ENCODE measurements at regions not wholly inside any gene's neighbourhood (a gene's known extent, or its start where the extent isn't known, plus 50 kb on each side); places are given as distances from the start of the nearest gene placed in this dataset.

DNA sequence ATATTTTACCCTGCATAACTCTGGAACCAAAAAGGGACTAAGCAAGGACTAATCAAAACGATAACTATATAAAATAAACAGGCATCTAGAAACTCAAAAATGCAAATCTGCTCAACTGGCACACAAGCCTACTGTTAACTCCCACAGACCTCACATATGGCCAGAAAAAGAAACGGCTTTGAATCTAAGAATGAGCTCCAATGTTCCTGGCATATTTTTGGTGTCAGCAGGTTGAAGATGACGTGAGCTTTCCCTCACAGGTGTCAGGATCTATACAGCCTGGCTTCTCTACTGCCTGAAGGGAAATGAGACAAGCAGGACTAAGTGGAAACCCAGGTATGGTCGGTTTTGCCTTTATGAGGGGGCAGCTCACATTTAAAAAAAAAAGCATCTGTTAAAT lies 120.1 kb upstream of the SPATA12 start:
- no peak overlapping the region for H3K4me3 ChIP-seq (replicated peaks; ENCODE audit: insufficient read depth, low read length)
- H3K27ac ChIP-seq (replicated peaks): no peak overlapping the region
- TF ChIP-seq GABPA (IDR thresholded peaks at IDR 0.05; ENCODE audit: low read depth): no peak
- TF ChIP-seq POLR2AphosphoS5 (IDR thresholded peaks at IDR 0.05; ENCODE audit: low read depth): no peak
- TF ChIP-seq REST (IDR thresholded peaks at IDR 0.05; ENCODE audit: insufficient replicate concordance, low read depth): no peak
- TF ChIP-seq, protein P1, sequence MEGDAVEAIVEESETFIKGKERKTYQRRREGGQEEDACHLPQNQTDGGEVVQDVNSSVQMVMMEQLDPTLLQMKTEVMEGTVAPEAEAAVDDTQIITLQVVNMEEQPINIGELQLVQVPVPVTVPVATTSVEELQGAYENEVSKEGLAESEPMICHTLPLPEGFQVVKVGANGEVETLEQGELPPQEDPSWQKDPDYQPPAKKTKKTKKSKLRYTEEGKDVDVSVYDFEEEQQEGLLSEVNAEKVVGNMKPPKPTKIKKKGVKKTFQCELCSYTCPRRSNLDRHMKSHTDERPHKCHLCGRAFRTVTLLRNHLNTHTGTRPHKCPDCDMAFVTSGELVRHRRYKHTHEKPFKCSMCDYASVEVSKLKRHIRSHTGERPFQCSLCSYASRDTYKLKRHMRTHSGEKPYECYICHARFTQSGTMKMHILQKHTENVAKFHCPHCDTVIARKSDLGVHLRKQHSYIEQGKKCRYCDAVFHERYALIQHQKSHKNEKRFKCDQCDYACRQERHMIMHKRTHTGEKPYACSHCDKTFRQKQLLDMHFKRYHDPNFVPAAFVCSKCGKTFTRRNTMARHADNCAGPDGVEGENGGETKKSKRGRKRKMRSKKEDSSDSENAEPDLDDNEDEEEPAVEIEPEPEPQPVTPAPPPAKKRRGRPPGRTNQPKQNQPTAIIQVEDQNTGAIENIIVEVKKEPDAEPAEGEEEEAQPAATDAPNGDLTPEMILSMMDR (IDR thresholded peaks at IDR 0.05; ENCODE audit: insufficient read depth, low read length): no peak
- no peak for TF ChIP-seq SPI1 (IDR thresholded peaks at IDR 0.05; ENCODE audit: borderline replicate concordance, low read depth)

DNA sequence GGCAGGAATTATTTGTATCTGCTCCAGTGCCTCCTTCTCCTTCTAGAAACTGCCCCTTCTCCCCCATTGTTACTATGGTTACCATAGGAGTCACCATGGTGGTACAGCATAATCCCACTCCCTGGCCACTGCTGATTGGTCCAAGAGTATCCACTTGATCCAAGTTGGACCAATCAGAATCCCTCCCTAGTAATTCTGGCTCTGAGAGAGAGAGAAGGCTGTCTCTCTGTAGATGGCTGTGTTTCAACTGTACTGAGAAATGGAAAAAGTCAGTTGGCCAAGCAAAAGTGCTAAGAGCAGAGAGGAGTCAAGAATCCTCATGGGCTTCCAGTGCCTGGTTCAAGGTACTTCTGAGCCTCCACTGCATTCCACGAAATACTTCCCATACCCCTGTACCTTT lies 120.6 kb upstream of the SPATA12 start:
- no peak overlapping the region for H3K27ac ChIP-seq (replicated peaks)
- H3K27me3 ChIP-seq (ENCODE audit: insufficient read depth, poor library complexity, severe bottlenecking): no peaks in the 10 kb centered on the region
- H3K4me3 ChIP-seq (replicated peaks; ENCODE audit: insufficient read depth, low read length): no peak overlapping the region
- TF ChIP-seq GABPA (IDR thresholded peaks at IDR 0.05; ENCODE audit: low read depth) (no peak), REST (IDR thresholded peaks at IDR 0.05; ENCODE audit: insufficient replicate concordance, low read depth) (no peak), POLR2AphosphoS5 (IDR thresholded peaks at IDR 0.05; ENCODE audit: low read depth) (no peak), SPI1 (IDR thresholded peaks at IDR 0.05; ENCODE audit: borderline replicate concordance, low read depth) (no peak)
- TF ChIP-seq, protein P1 (IDR thresholded peaks at IDR 0.05; ENCODE audit: insufficient read depth, low read length): no peak
- DNase-seq (ENCODE audit: low read depth in 1 of 2, low spot score in 1 of 2): no peak

More for the DNA sequence above, 120.1 kb upstream of the SPATA12 start:
- no peak for DNase-seq (ENCODE audit: low read depth in 1 of 2, low spot score in 1 of 2)
- no peaks in the 10 kb centered on the region for H3K27me3 ChIP-seq (ENCODE audit: insufficient read depth, poor library complexity, severe bottlenecking)

GRCh38 chr3:56938530-56938929 lies 121.9 kb upstream of the SPATA12 start:
- no peak for TF ChIP-seq SPI1 (IDR thresholded peaks at IDR 0.05; ENCODE audit: borderline replicate concordance, low read depth)
- TF ChIP-seq POLR2AphosphoS5 (IDR thresholded peaks at IDR 0.05; ENCODE audit: low read depth): no peak
- no peak for TF ChIP-seq GABPA (IDR thresholded peaks at IDR 0.05; ENCODE audit: low read depth)
- TF ChIP-seq, protein P1 (IDR thresholded peaks at IDR 0.05; ENCODE audit: insufficient read depth, low read length): no peak
- no peak for TF ChIP-seq REST (IDR thresholded peaks at IDR 0.05; ENCODE audit: insufficient replicate concordance, low read depth)
- no peak overlapping the region for H3K4me3 ChIP-seq (replicated peaks; ENCODE audit: insufficient read depth, low read length)
- DNase-seq (ENCODE audit: low read depth in 1 of 2, low spot score in 1 of 2): no peak
- no peaks in the 10 kb centered on the region for H3K27me3 ChIP-seq (ENCODE audit: insufficient read depth, poor library complexity, severe bottlenecking)
- H3K27ac ChIP-seq (replicated peaks): no peak overlapping the region

All from HL-60 (cell line).